HFF-Myc (cell line): ENCODE measurements at regions not wholly inside any gene's neighbourhood (a gene's known extent, or its start where the extent isn't known, plus 50 kb on each side); places are given as distances from the start of the nearest gene placed in this dataset.

Experiments used
- DNase-seq: peaks from one replicate; pipeline ENCODE4 v3.0.0-alpha.2; 2011; ENCODE audit warnings: low read depth; ENCODE audit errors: extremely low read depth
- H3K4me3 ChIP-seq: replicated peaks from 2 replicates; pipeline ENCODE4 v1.5.1; 2011; ENCODE audit warnings: low read depth, mild to moderate bottlenecking, control low read depth, low read length
- CTCF ChIP-seq: IDR thresholded peaks from 2 replicates; pipeline ENCODE4 v1.5.1; 2012; ENCODE audit warnings: mild to moderate bottlenecking, low read depth, low read length, control low read depth; ENCODE audit errors: missing control alignments

GRCh38 chr3:73120710-73121109 is 59.3 kb downstream of the EBLN2 start:
- DNase-seq = no peak
- H3K4me3 ChIP-seq = no peak overlapping the region
- TF ChIP-seq CTCF = no peak

GRCh38 chr3:73121669-73122331 is 60.3 kb downstream of the EBLN2 start:
- no peak overlapping the region for H3K4me3 ChIP-seq
- DNase-seq = no peak
- no peak for TF ChIP-seq CTCF

GRCh38 chr3:73134034-73134433 is 72.6 kb downstream of the EBLN2 start:
- no peak overlapping the region for H3K4me3 ChIP-seq
- no peak for TF ChIP-seq CTCF
- no peak for DNase-seq

- no peak for DNase-seq
- no peak overlapping the region for H3K4me3 ChIP-seq
- TF ChIP-seq CTCF = no peak
Observed at GRCh38 chr3:73136941-73137340, 75.5 kb downstream of the EBLN2 start.

- TF ChIP-seq CTCF = no peak
Observed at GRCh38 chr3:73137736-73138403, 76.4 kb downstream of the EBLN2 start.

GRCh38 chr3:73140772-73141442 is 79.4 kb downstream of the EBLN2 start:
- H3K4me3 ChIP-seq = no peak overlapping the region
- DNase-seq = no peak
- TF ChIP-seq CTCF = no peak

More at GRCh38 chr3:73137736-73138403, 76.4 kb downstream of the EBLN2 start:
- no peak overlapping the region for H3K4me3 ChIP-seq
- DNase-seq = no peak
